Esophagus (tissue), 2 donors: ENCODE measurements at regions not wholly inside any gene's neighbourhood (a gene's known extent, or its start where the extent isn't known, plus 50 kb on each side); places are given as distances from the start of the nearest gene placed in this dataset.

Experiments
- H3K27ac ChIP-seq, 2 donors: one replicate each; pipeline ENCODE4 v1.5.1; 2013; ENCODE audit warnings: low read depth in 2 of 2, mild to moderate bottlenecking in 2 of 2, inconsistent platforms in 1 of 2, low read length in 1 of 2, moderate library complexity in 1 of 2
- H3K27me3 ChIP-seq, 2 donors: one replicate each; pipeline ENCODE4 v1.6.1; 2013; ENCODE audit warnings: low read length in 2 of 2, control low read depth in 1 of 2, mild to moderate bottlenecking in 1 of 2; ENCODE audit not compliant: insufficient read depth in 2 of 2, control insufficient read depth in 1 of 2
- H3K36me3 ChIP-seq, 2 donors: one replicate each; pipeline ENCODE4 v1.6.1; 2013; ENCODE audit warnings: low read length in 1 of 2; ENCODE audit not compliant: control insufficient read depth in 2 of 2, insufficient read depth in 2 of 2
- H3K4me1 ChIP-seq, 2 donors: one replicate each; pipeline ENCODE4 v1.6.1; 2013; ENCODE audit warnings: low read length in 1 of 2; ENCODE audit not compliant: control insufficient read depth in 2 of 2, insufficient read depth in 2 of 2
- H3K4me3 ChIP-seq, 2 donors: one replicate each; pipeline ENCODE4 v1.5.1; 2013; ENCODE audit warnings: low read length in 2 of 2, mild to moderate bottlenecking in 2 of 2, low read depth in 1 of 2, moderate library complexity in 1 of 2
- H3K9me3 ChIP-seq, 2 donors: one replicate each; pipeline ENCODE4 v1.6.1; 2013; ENCODE audit warnings: mild to moderate bottlenecking in 2 of 2, low read depth in 1 of 2, low read length in 1 of 2, moderate library complexity in 1 of 2; ENCODE audit not compliant: control insufficient read depth in 2 of 2, insufficient read depth in 1 of 2
- WGBS, 2 donors: extraction: QIAGEN DNeasy Blood & Tissue Kit; methylation state at CpG; one replicate each; pipeline ENCODE4 v1.1.7; 2013; 5-methylcytosine and 5-hydroxymethylcytosine counted together
- donor health status: healthy with polysubstance abuse.
- donor health status: Bipolar disorder and iron deficiency.

GRCh38 chr15:95227235-95227634, 995.9 kb downstream of the MCTP2 start:
- Histone ChIP-seq H3K27ac (peak overlapping the region in 1 of 2 donors; percentile 20), H3K4me1 (no peaks in the 10 kb centered on the region), H3K27me3 (no peaks in the 10 kb centered on the region), H3K4me3 (no peak overlapping the region), H3K9me3 (peaks cover 0 to 3% of the 10 kb centered on the region in 2 donors), H3K36me3 (no peaks in the 10 kb centered on the region)
- WGBS, 2 donors: 33 to 38% methylated on average over 3 of the region's 3 CpGs

- 89 to 90% methylated on average over 3 of the region's 3 CpGs for WGBS, 2 donors
Measured at GRCh38 chr15:95228856-95229555, 997.6 kb downstream of the MCTP2 start.

GRCh38 chr15:95235033-95235432, 1003.7 kb downstream of the MCTP2 start:
- Histone ChIP-seq H3K36me3 (no peaks in the 10 kb centered on the region), H3K27ac (no peak overlapping the region), H3K4me1 (no peaks in the 10 kb centered on the region), H3K4me3 (no peak overlapping the region), H3K27me3 (no peaks in the 10 kb centered on the region), H3K9me3 (peaks cover 0 to 4% of the 10 kb centered on the region in 2 donors)
- 83 to 84% methylated on average over 1 of the region's 1 CpG for WGBS, 2 donors

More at GRCh38 chr15:95228856-95229555, 997.6 kb downstream of the MCTP2 start:
- H3K27me3 ChIP-seq: no peaks in the 10 kb centered on the region
- no peak overlapping the region for H3K27ac ChIP-seq
- H3K4me3 ChIP-seq: no peak overlapping the region
- H3K9me3 ChIP-seq: no peaks in the 10 kb centered on the region
- no peaks in the 10 kb centered on the region for H3K4me1 ChIP-seq
- no peaks in the 10 kb centered on the region for H3K36me3 ChIP-seq

- H3K4me1 ChIP-seq: no peaks in the 10 kb centered on the region
- no peaks in the 10 kb centered on the region for H3K27me3 ChIP-seq
- no peak overlapping the region for H3K4me3 ChIP-seq
- no peak overlapping the region for H3K27ac ChIP-seq
- H3K9me3 ChIP-seq: no peaks in the 10 kb centered on the region
- 57 to 69% methylated on average over 12 of the region's 12 CpGs for WGBS, 2 donors
- no peaks in the 10 kb centered on the region for H3K36me3 ChIP-seq
Measured at GRCh38 chr15:95247071-95247984, 1016.0 kb downstream of the MCTP2 start.

- H3K27ac ChIP-seq: no peak overlapping the region
- WGBS, 2 donors: 76% methylated on average over 4 of the region's 4 CpGs
Measured at GRCh38 chr15:95249524-95249923, 1018.2 kb downstream of the MCTP2 start.

GRCh38 chr15:95252404-95252803, 1021.0 kb downstream of the MCTP2 start:
- Histone ChIP-seq H3K27me3 (no peaks in the 10 kb centered on the region), H3K4me3 (no peak overlapping the region), H3K27ac (no peak overlapping the region), H3K36me3 (no peaks in the 10 kb centered on the region), H3K9me3 (no peaks in the 10 kb centered on the region), H3K4me1 (no peaks in the 10 kb centered on the region)
- 30 to 57% methylated on average over 1 of the region's 1 CpG for WGBS, 2 donors

More at GRCh38 chr15:95249524-95249923, 1018.2 kb downstream of the MCTP2 start:
- Histone ChIP-seq H3K36me3 (no peaks in the 10 kb centered on the region), H3K4me3 (no peak overlapping the region), H3K27me3 (no peaks in the 10 kb centered on the region), H3K9me3 (no peaks in the 10 kb centered on the region), H3K4me1 (no peaks in the 10 kb centered on the region)

- no peak overlapping the region for H3K27ac ChIP-seq
- 39 to 40% methylated on average over 3 of the region's 3 CpGs for WGBS, 2 donors
Measured at GRCh38 chr15:95254263-95254662, 1022.9 kb downstream of the MCTP2 start.

GRCh38 chr15:95259513-95259912, 1028.2 kb downstream of the MCTP2 start:
- H3K4me3 ChIP-seq: no peak overlapping the region
- H3K36me3 ChIP-seq: no peaks in the 10 kb centered on the region
- H3K4me1 ChIP-seq: no peaks in the 10 kb centered on the region
- no peaks in the 10 kb centered on the region for H3K27me3 ChIP-seq
- 7 to 10% methylated on average over 6 of the region's 6 CpGs for WGBS, 2 donors
- H3K27ac ChIP-seq: no peak overlapping the region
- H3K9me3 ChIP-seq: no peaks in the 10 kb centered on the region

More at GRCh38 chr15:95254263-95254662, 1022.9 kb downstream of the MCTP2 start:
- Histone ChIP-seq H3K27me3 (no peaks in the 10 kb centered on the region), H3K9me3 (no peaks in the 10 kb centered on the region), H3K4me3 (no peak overlapping the region), H3K4me1 (no peaks in the 10 kb centered on the region), H3K36me3 (no peaks in the 10 kb centered on the region)

- no peaks in the 10 kb centered on the region for H3K27me3 ChIP-seq
- H3K4me1 ChIP-seq: no peaks in the 10 kb centered on the region
- no peaks in the 10 kb centered on the region for H3K36me3 ChIP-seq
- H3K9me3 ChIP-seq: no peaks in the 10 kb centered on the region
- H3K27ac ChIP-seq: no peak overlapping the region
- 49 to 58% methylated on average over 3 of the region's 3 CpGs for WGBS, 2 donors
- no peak overlapping the region for H3K4me3 ChIP-seq
Measured at GRCh38 chr15:95259965-95260364, 1028.6 kb downstream of the MCTP2 start.
